ENCODE measurements at regions not wholly inside any gene's neighbourhood (a gene's known extent, or its start where the extent isn't known, plus 50 kb on each side); places are given as distances from the start of the nearest gene placed in this dataset.

DNA sequence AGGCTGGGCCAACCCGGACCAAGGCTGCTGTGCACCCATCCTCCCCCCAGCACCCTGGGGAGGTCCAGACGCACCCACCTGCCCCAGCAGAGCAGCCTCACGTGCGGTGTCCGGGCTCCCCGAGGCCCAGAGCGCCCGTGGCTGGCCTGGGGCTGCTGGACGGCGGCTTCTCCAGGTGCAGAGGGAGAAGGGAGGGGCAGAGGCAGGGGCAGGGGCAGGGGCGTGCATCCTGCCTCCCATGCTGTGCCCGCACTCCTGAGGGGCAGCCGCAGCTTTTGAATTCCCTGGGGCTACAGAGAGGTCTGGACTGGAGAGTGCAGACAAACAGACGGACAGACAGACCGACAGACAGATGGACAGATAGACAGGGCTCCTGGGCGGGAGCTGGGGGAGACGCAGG, 83.6 kb upstream of the PRR5 start:
- intact Hi-C loops (cut with DNase I, micrococcal nuclease) = no loop called here
- ATAC-seq (no peak), DNase-seq (no peak)
- Histone ChIP-seq H3K36me3 (ENCODE audit: low read depth) (no peaks in the 10 kb centered on the region), H3K4me3 (no peak overlapping the region), H3K4me1 (ENCODE audit: low read depth) (no peaks in the 10 kb centered on the region), H3K9me3 (peaks cover 4% of the 10 kb centered on the region)
- TF ChIP-seq, protein P1, sequence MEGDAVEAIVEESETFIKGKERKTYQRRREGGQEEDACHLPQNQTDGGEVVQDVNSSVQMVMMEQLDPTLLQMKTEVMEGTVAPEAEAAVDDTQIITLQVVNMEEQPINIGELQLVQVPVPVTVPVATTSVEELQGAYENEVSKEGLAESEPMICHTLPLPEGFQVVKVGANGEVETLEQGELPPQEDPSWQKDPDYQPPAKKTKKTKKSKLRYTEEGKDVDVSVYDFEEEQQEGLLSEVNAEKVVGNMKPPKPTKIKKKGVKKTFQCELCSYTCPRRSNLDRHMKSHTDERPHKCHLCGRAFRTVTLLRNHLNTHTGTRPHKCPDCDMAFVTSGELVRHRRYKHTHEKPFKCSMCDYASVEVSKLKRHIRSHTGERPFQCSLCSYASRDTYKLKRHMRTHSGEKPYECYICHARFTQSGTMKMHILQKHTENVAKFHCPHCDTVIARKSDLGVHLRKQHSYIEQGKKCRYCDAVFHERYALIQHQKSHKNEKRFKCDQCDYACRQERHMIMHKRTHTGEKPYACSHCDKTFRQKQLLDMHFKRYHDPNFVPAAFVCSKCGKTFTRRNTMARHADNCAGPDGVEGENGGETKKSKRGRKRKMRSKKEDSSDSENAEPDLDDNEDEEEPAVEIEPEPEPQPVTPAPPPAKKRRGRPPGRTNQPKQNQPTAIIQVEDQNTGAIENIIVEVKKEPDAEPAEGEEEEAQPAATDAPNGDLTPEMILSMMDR (IDR thresholded peaks at IDR 0.05) = no peak

DNA sequence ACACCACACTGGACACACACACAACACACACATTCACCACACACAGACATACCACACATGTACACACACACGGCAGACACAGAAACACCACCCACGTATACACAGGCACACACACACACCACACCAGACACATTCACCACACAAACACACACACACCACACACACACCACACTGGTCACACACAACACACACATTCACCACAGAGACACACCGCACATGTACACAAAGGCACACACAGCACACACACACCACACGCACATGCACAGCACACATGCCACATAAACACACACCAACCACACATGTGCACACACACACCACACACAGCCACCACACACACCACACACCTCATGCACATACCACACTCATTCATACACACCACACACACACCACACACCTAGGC, 84.2 kb upstream of the PRR5 start:
- intact Hi-C loops (cut with DNase I, micrococcal nuclease) = no loop called here
- no peaks in the 10 kb centered on the region for H3K4me1 ChIP-seq (ENCODE audit: low read depth)
- TF ChIP-seq, protein P1 (IDR thresholded peaks at IDR 0.05) = no peak
- ATAC-seq (no peak), DNase-seq (no peak)
- no peak overlapping the region for H3K4me3 ChIP-seq
- H3K36me3 ChIP-seq (ENCODE audit: low read depth) = no peaks in the 10 kb centered on the region
- H3K9me3 ChIP-seq = peaks cover 10% of the 10 kb centered on the region

DNA sequence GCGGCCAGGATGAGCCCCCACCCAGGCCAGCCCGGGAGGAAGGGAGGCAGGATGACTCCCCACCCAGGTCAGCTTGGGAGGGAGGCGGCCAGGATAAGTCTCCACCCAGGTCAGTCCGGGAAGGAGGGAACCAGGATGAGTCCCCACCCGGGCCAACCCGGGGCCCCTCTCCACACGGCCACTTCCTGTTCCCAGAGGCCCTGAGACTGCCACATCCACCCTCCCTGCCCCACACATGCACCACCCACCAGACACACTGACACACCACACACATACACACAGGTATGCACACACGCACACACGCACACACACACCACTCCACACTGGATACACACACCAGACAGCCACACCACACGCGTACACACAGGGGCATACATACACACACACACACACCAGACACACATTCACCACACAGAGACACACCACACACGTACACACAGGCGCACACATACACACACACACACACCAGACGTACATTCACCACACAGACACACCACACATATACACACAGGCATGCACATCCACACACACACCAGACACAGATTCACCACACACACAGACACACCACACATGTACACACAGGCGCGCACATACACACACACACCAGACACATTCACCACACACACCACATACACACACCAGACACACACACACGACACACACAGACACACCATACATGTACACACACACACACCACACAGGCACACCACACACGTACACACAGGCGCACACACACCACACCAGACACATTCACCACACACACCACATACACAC, 84.9 kb upstream of the PRR5 start:
- intact Hi-C loops (cut with DNase I, micrococcal nuclease) = no loop called here
- ATAC-seq = peak; percentile 11
- Histone ChIP-seq H3K4me3 (no peak overlapping the region), H3K36me3 (ENCODE audit: low read depth) (no peaks in the 10 kb centered on the region), H3K9me3 (peaks cover 17% of the 10 kb centered on the region), H3K4me1 (ENCODE audit: low read depth) (no peaks in the 10 kb centered on the region)
- no peak for DNase-seq
- TF ChIP-seq, protein P1 (IDR thresholded peaks at IDR 0.05) = no peak

DNA sequence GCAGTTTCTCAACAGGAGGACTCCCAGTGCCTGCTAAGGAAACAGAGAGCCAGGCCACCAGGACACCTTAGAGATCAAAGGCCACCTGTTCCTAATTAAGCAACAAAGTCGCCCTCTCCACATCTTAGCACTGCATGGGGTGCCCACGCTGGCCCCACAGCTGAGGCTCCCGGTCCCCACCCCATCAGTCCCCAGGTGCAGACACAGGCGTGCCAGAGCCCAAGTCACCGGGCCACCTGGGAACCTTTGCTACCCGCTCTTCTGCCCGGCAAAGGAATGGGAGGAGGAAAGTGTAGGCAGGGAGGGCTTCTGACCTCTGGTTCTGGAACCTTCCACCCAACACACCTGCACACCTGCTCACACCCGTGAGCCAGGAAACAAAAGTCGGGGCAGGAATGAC, 85.5 kb upstream of the PRR5 start:
- ATAC-seq = no peak
- intact Hi-C loops (cut with DNase I, micrococcal nuclease) = no loop called here
- no peaks in the 10 kb centered on the region for H3K36me3 ChIP-seq (ENCODE audit: low read depth)

DNA sequence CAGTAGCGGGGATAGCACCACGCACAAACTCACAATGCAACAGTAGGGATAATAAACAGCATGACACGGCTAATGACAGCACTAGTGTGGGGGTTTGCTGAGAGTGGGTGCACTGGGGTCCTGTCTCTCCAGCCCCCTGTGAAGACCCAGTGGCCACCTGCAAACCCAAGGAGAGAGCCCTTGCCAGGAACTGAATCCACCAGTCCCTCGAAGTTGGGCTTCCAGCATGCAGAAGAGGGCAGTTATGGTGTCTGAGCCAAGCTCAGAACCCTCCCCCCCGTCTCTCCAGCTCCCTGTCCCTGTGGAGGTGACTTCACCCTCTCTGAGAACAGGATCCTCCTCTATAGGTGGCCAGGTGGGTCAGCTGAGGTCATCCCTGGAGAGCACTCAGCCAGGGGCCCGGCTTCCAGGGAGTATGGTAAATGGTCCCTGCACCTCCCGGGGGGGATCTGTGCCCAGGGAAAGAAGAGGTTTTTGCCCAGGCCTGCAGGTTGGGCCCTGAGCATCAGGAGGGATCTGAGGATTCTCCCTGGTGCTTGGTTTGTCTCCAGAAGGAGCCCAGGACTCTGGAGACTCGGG, 86.3 kb upstream of the PRR5 start:
- TF ChIP-seq, protein P1 (IDR thresholded peaks at IDR 0.05) = no peak
- no peak for DNase-seq
- no peak overlapping the region for H3K4me3 ChIP-seq
- H3K4me1 ChIP-seq (ENCODE audit: low read depth) = no peaks in the 10 kb centered on the region
- ATAC-seq = no peak
- intact Hi-C loops (cut with DNase I, micrococcal nuclease) = no loop called here
- H3K36me3 ChIP-seq (ENCODE audit: low read depth) = no peaks in the 10 kb centered on the region
- H3K9me3 ChIP-seq = peaks cover 25% of the 10 kb centered on the region

More for the DNA sequence above, 85.5 kb upstream of the PRR5 start:
- no peaks in the 10 kb centered on the region for H3K4me1 ChIP-seq (ENCODE audit: low read depth)
- DNase-seq = no peak
- TF ChIP-seq, protein P1 (IDR thresholded peaks at IDR 0.05) = no peak
- H3K4me3 ChIP-seq = no peak overlapping the region
- peaks cover 23% of the 10 kb centered on the region for H3K9me3 ChIP-seq
